Caco-2 (cell line): ENCODE measurements at regions not wholly inside any gene's neighbourhood (a gene's known extent, or its start where the extent isn't known, plus 50 kb on each side); places are given as distances from the start of the nearest gene placed in this dataset.
"Not testable (repeated sequence)": the region's sequence is repeated elsewhere in the genome, so short reads cannot be mapped to it uniquely, and the experiment has no call there.

ENCODE experiments used
- BruUV-seq: library from RNA; stranded (reverse); fragments of 400-500 nt; replicated peaks from 2 replicates; lab custom pipeline; 2021; lab: Mats Ljungman, UMichigan
- CTCF ChIA-PET: fragments of 300-600 bp; sonication (Branson Sonifier 250); formaldehyde crosslinking; loops from one replicate; lab custom pipeline; 2022; ENCODE audit warnings: antibody characterized with exemption; lab: Charles Lee
- POLR2A ChIA-PET: fragments of 300-600 bp; sonication (Branson Sonifier 250); formaldehyde crosslinking; loops from one replicate; lab custom pipeline; 2022; ENCODE audit warnings: antibody characterized with exemption; lab: Charles Lee
- DNase-seq, 2 experiments: peaks; one replicate each; pipeline versions ENCODE4 v3.0.0 to v3.0.0-alpha.2; 2020 to 2022
- H3K27me3 ChIP-seq: replicated peaks from 2 replicates; pipeline ENCODE4 v1.6.0; 2011; ENCODE audit warnings: low read length; ENCODE audit not compliant: control insufficient read depth, insufficient read depth
- H3K36me3 ChIP-seq: 2 replicates; pipeline ENCODE4 v1.5.1; 2011; ENCODE audit warnings: low read length; ENCODE audit not compliant: control insufficient read depth, insufficient read depth
- H3K4me1 ChIP-seq: fragments of 250-450 bp; sonication (Bioruptor Pico); 2 replicates; pipeline ENCODE4 v1.5.1; 2020; ENCODE audit warnings: mild to moderate bottlenecking
- H3K4me3 ChIP-seq: 2 replicates; pipeline ENCODE4 v1.5.1; 2011; ENCODE audit warnings: low read depth, mild to moderate bottlenecking, control low read depth, low read length
- H3K9me3 ChIP-seq: fragments of 250-450 bp; sonication (Bioruptor Pico); 2 replicates; pipeline ENCODE4 v1.5.1; 2020; ENCODE audit warnings: mild to moderate bottlenecking, moderate library complexity
- H3K27ac Mint-ChIP-seq: one replicate; pipeline ENCODE4 v1.8.0; 2022; ENCODE audit warnings: mixed read lengths; ENCODE audit not compliant: unreplicated experiment
- H3K27me3 Mint-ChIP-seq: one replicate; pipeline ENCODE4 v1.8.0; 2022; ENCODE audit warnings: mixed read lengths; ENCODE audit not compliant: insufficient read depth, unreplicated experiment
- H3K36me3 Mint-ChIP-seq: one replicate; pipeline ENCODE4 v1.8.0; 2022; ENCODE audit warnings: mild to moderate bottlenecking, mixed read lengths; ENCODE audit not compliant: insufficient read depth, unreplicated experiment
- H3K4me1 Mint-ChIP-seq: one replicate; pipeline ENCODE4 v1.8.0; 2022; ENCODE audit warnings: low read depth, mixed read lengths; ENCODE audit not compliant: unreplicated experiment
- H3K4me3 Mint-ChIP-seq: one replicate; pipeline ENCODE4 v1.8.0; 2022; ENCODE audit warnings: mild to moderate bottlenecking, moderate library complexity, mixed read lengths; ENCODE audit not compliant: unreplicated experiment
- H3K9me3 Mint-ChIP-seq: one replicate; pipeline ENCODE4 v1.8.0; 2022; ENCODE audit warnings: mixed read lengths; ENCODE audit not compliant: unreplicated experiment
- intact Hi-C: fragments of 100-400 bp; cut with micrococcal nuclease; formaldehyde crosslinking; loops from one replicate; pipeline ENCODE4 v1.10.0; 2022; ENCODE audit not compliant: unreplicated experiment
- TF ChIP-seq, protein P1 (sequence below), 2 experiments: fragments of 200-600 bp in 1 of 2; IDR thresholded peaks; 1 replicate in 1 of 2; 2 replicates in 1 of 2; pipeline versions ENCODE4 v1.5.1 to v1.8.0; 2011 to 2022; ENCODE audit warnings: antibody characterized with exemption in 1 of 2, control low read depth in 1 of 2, inconsistent platforms in 1 of 2, low read depth in 1 of 2, low read length in 1 of 2, mild to moderate bottlenecking in 1 of 2, moderate library complexity in 1 of 2; ENCODE audit not compliant: insufficient read depth in 1 of 2, severe bottlenecking in 1 of 2, unreplicated experiment in 1 of 2

DNA sequence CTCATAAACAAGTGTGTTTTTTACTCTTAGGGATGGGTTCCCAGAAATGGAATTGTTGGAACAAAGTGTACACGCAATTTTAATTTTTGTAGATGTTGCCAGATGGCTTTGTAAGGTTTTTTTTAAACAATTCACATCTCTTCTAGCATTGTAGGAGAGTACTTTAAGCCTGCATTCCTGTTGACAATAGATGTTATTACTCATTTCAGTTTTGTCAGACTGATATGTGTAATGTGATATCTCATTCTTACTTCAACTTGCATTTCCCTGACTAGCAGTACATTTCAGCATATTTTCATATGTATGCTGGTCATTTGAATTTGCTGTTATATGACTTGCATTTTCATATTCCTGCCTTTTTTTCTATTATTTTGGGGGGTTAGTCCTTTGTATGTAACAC is 186.6 kb upstream of the SLITRK6 start:
- Mint-ChIP-seq H3K4me3 (no peak overlapping the region), H3K27ac (no peak overlapping the region), H3K36me3 (no peaks in the 10 kb centered on the region), H3K4me1 (no peaks in the 10 kb centered on the region), H3K27me3 (no peaks in the 10 kb centered on the region), H3K9me3 (no peaks in the 10 kb centered on the region)
- Histone ChIP-seq H3K9me3 (no peaks in the 10 kb centered on the region), H3K4me1 (no peaks in the 10 kb centered on the region), H3K27me3 (no peaks in the 10 kb centered on the region), H3K36me3 (no peaks in the 10 kb centered on the region), H3K4me3 (no peak overlapping the region)
- ChIA-PET POLR2A (no interaction called here), CTCF (no interaction called here)
- TF ChIP-seq, protein P1, sequence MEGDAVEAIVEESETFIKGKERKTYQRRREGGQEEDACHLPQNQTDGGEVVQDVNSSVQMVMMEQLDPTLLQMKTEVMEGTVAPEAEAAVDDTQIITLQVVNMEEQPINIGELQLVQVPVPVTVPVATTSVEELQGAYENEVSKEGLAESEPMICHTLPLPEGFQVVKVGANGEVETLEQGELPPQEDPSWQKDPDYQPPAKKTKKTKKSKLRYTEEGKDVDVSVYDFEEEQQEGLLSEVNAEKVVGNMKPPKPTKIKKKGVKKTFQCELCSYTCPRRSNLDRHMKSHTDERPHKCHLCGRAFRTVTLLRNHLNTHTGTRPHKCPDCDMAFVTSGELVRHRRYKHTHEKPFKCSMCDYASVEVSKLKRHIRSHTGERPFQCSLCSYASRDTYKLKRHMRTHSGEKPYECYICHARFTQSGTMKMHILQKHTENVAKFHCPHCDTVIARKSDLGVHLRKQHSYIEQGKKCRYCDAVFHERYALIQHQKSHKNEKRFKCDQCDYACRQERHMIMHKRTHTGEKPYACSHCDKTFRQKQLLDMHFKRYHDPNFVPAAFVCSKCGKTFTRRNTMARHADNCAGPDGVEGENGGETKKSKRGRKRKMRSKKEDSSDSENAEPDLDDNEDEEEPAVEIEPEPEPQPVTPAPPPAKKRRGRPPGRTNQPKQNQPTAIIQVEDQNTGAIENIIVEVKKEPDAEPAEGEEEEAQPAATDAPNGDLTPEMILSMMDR (IDR thresholded peaks at IDR 0.05; ENCODE audit: insufficient read depth in 1 of 2, low read depth in 1 of 2, low read length in 1 of 2, severe bottlenecking in 1 of 2, unreplicated experiment in 1 of 2): no peak
- no TSS peak for BruUV-seq
- intact Hi-C loops: no loop called here
- no peak for DNase-seq

DNA sequence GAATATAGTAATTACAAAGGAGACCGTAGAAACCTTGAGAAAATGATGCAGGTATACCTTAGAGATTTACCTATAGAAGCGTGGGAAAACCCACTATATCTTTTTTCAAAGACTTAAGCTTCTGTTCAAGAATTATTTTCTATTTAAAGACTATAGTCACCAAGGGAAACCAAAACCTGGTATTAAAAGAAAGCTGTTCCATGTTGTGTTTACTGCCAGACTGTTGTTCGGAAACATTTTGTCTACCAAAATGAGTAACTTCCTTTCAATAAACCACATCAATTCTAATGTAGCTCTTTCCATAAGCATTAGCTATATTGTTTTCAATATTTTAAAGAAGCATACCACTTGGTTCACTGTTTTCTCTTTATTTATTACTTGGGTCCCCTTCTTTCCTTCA is 182.9 kb upstream of the SLITRK6 start:
- ChIA-PET CTCF (no interaction called here), POLR2A (no interaction called here)
- Histone ChIP-seq H3K36me3 (no peaks in the 10 kb centered on the region), H3K27me3 (no peaks in the 10 kb centered on the region), H3K4me1 (no peaks in the 10 kb centered on the region), H3K9me3 (no peaks in the 10 kb centered on the region), H3K4me3 (no peak overlapping the region)
- Mint-ChIP-seq H3K9me3 (no peaks in the 10 kb centered on the region), H3K27ac (no peak overlapping the region), H3K36me3 (no peaks in the 10 kb centered on the region), H3K4me3 (no peak overlapping the region), H3K4me1 (no peaks in the 10 kb centered on the region), H3K27me3 (no peaks in the 10 kb centered on the region)
- TF ChIP-seq, protein P1 (IDR thresholded peaks at IDR 0.05; ENCODE audit: insufficient read depth in 1 of 2, low read depth in 1 of 2, low read length in 1 of 2, severe bottlenecking in 1 of 2, unreplicated experiment in 1 of 2): no peak
- DNase-seq: no peak
- intact Hi-C loops: no loop called here
- no TSS peak for BruUV-seq

DNA sequence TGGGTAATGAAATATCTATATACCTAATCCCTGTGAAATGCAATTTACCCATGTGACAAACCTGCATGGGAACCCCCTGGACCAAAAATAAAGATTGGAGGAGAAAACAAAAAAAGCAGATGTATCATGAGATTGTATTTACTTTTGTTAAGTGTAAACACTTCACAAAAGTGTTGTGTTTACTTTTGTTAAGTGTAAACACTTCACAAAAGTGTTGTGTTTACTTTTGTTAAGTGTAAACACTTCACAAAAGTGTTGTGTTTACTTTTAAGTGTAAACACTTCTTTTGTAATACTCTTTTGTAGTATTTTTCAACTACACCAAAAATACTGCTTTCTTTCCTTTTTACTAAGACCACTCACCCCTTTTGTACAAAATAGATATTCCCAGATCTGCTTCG is 181.2 kb upstream of the SLITRK6 start:
- intact Hi-C loops, H3K27me3 Mint-ChIP-seq, H3K27me3 ChIP-seq, H3K4me1 Mint-ChIP-seq, H3K4me1 ChIP-seq, DNase-seq, POLR2A ChIA-PET, H3K9me3 Mint-ChIP-seq, H3K4me3 Mint-ChIP-seq, BruUV-seq, H3K36me3 ChIP-seq, H3K27ac Mint-ChIP-seq, CTCF ChIA-PET, H3K9me3 ChIP-seq, H3K4me3 ChIP-seq, H3K36me3 Mint-ChIP-seq: not testable (repeated sequence)

DNA sequence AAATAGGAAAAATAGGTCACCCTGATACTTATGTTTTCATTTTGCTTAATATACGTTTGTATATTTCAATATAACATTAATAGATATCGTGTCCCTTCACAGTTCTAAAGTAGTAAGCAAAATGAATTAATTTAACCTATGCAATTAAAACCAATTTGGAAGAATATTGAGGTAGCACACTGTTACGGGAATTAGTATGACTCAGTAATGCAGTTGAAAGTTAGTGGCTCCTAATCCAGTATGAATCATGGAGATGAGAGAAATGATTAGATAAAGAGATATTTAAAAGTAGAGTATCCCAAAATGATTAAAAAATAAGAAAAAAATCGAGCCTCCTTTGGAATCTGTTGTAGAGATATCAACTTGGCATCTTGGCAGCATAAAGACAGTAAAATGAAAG is 177.0 kb upstream of the SLITRK6 start:
- intact Hi-C loops: no loop called here
- H3K36me3 ChIP-seq: no peaks in the 10 kb centered on the region
- Mint-ChIP-seq H3K4me1 (no peaks in the 10 kb centered on the region), H3K36me3 (no peaks in the 10 kb centered on the region), H3K4me3 (no peak overlapping the region), H3K27me3 (peaks cover 4% of the 10 kb centered on the region), H3K9me3 (no peaks in the 10 kb centered on the region), H3K27ac (no peak overlapping the region)
- H3K4me1 ChIP-seq: no peaks in the 10 kb centered on the region
- ChIA-PET POLR2A (no interaction called here), CTCF (no interaction called here)
- no peaks in the 10 kb centered on the region for H3K27me3 ChIP-seq
- no peak overlapping the region for H3K4me3 ChIP-seq
- TF ChIP-seq, protein P1 (IDR thresholded peaks at IDR 0.05; ENCODE audit: insufficient read depth in 1 of 2, low read depth in 1 of 2, low read length in 1 of 2, severe bottlenecking in 1 of 2, unreplicated experiment in 1 of 2): no peak
- no peak for DNase-seq
- no peaks in the 10 kb centered on the region for H3K9me3 ChIP-seq
- BruUV-seq: no TSS peak
